ENCODE measurements at regions not wholly inside any gene's neighbourhood (a gene's known extent, or its start where the extent isn't known, plus 50 kb on each side); places are given as distances from the start of the nearest gene placed in this dataset.

DNA sequence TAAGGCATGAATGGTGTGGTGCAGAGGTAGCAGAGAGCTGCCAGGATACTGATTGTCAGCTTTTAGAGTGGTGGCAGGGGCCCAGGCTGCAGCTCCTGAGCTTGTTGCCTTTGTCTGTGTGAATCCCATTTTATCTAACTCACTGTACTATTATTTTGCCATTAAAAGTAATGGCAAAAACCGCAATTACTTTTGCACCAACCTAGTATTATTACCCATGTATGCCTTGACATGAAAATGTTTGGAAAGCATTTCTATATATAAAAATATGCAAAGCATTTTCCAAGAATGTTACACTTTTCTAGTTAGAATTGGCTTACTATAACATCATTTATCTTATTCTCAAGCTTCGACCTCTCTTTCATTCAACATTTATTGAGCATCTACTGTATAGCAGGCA, 308.1 kb upstream of the MYOCD start:
- Histone ChIP-seq H3K4me1 (peaks cover 0 to 13% of the 10 kb centered on the region in 2 donors), H3K27me3 (no peaks in the 10 kb centered on the region), H3K36me3 (no peaks in the 10 kb centered on the region), H3K27ac (no peak overlapping the region), H3K9me3 (no peaks in the 10 kb centered on the region), H3K4me3 (replicated peaks in 1 of 3) (no peak overlapping the region)
- intact Hi-C loops (cut with DNase I) = no loop called here
- TF ChIP-seq POLR2A (IDR thresholded peaks at IDR 0.05) (no peak), CTCF (IDR thresholded peaks at IDR 0.05) (no peak)
- 85 to 98% methylated on average over 2 of the region's 2 CpGs for WGBS, 2 donors
- no peak for DNase-seq

DNA sequence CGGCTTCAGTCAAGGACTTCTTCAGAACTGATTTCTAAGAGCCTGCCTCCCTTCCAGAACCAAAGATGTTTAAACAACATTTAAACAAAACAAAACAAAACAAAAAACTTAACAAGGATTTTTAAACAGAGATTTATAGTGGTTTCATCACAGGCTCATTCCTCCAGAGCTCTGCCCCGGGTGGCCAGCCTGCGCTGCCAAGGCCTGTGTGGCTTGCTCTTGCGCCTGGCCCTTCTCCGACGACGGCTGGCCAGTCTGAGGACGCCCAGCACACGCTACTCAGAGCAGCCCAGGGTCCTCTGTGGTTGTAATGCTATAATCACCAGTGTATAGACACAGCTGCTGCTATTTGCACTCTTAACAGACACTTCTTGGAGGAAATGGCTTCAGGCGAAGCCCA, 307.2 kb upstream of the MYOCD start:
- peak overlapping the region in 1 of 3 donors; percentile 21 for H3K27ac ChIP-seq
- no peaks in the 10 kb centered on the region for H3K36me3 ChIP-seq
- H3K27me3 ChIP-seq = no peaks in the 10 kb centered on the region
- TF ChIP-seq POLR2A (IDR thresholded peaks at IDR 0.05) (no peak), CTCF (IDR thresholded peaks at IDR 0.05) (peak in 1 of 6 experiments; percentile 7)
- intact Hi-C loops (cut with DNase I) = no loop called here
- H3K4me1 ChIP-seq = peaks cover 0 to 13% of the 10 kb centered on the region in 2 donors
- peak; percentile 82 to 83 for DNase-seq
- WGBS, 2 donors = 28 to 30% methylated on average over 10 of the region's 10 CpGs
- H3K9me3 ChIP-seq = no peaks in the 10 kb centered on the region
- H3K4me3 ChIP-seq (replicated peaks in 1 of 3) = no peak overlapping the region

GRCh38 chr17:12362853-12363455, 302.7 kb upstream of the MYOCD start:
- WGBS, 2 donors = 60 to 65% methylated on average over 5 of the region's 5 CpGs
- no peak overlapping the region for H3K4me3 ChIP-seq (replicated peaks in 1 of 3)
- intact Hi-C loops (cut with DNase I) = no loop called here
- no peaks in the 10 kb centered on the region for H3K9me3 ChIP-seq
- H3K36me3 ChIP-seq = no peaks in the 10 kb centered on the region
- H3K27ac ChIP-seq = no peak overlapping the region
- DNase-seq = peak; percentile 3 to 12
- H3K27me3 ChIP-seq = no peaks in the 10 kb centered on the region
- TF ChIP-seq CTCF (IDR thresholded peaks at IDR 0.05) = no peak
- TF ChIP-seq POLR2A (IDR thresholded peaks at IDR 0.05) = no peak
- peaks cover 0 to 7% of the 10 kb centered on the region in 2 donors for H3K4me1 ChIP-seq

- intact Hi-C loops (cut with DNase I) = no loop called here
- no peak for DNase-seq
- TF ChIP-seq POLR2A (IDR thresholded peaks at IDR 0.05) (no peak), CTCF (IDR thresholded peaks at IDR 0.05) (no peak)
- Histone ChIP-seq H3K36me3 (no peaks in the 10 kb centered on the region), H3K4me1 (peaks cover 0 to 2% of the 10 kb centered on the region in 2 donors), H3K9me3 (no peaks in the 10 kb centered on the region), H3K27me3 (no peaks in the 10 kb centered on the region), H3K27ac (no peak overlapping the region), H3K4me3 (replicated peaks in 1 of 3) (no peak overlapping the region)
- WGBS, 2 donors = 91 to 92% methylated on average over 4 of the region's 4 CpGs
Measured at GRCh38 chr17:12365805-12366204, 299.9 kb upstream of the MYOCD start.

DNA sequence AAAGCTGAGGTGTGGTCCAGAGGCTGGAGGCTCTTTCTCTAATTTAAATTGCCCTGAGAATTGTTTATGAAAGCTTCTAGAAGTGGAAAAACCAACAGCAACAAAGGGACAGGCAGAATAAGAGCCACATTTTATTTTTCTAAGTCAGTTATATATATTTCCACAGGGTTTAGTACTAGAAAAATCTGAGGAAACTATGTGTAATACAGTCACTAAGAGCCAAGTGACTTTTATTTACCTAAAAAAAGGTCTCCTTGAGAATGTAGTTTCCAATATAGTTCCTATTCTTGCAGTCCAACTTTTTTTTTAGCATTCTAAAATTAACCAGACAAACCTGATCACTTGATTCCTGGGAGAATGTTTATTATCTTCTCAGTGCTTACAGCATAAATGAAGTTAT, 296.6 kb upstream of the MYOCD start:
- intact Hi-C loops (cut with DNase I) = no loop called here
- Histone ChIP-seq H3K9me3 (no peaks in the 10 kb centered on the region), H3K4me1 (peaks cover 0 to 2% of the 10 kb centered on the region in 2 donors), H3K27me3 (no peaks in the 10 kb centered on the region), H3K27ac (no peak overlapping the region), H3K4me3 (replicated peaks in 1 of 3) (no peak overlapping the region), H3K36me3 (no peaks in the 10 kb centered on the region)
- no peak for DNase-seq
- no peak for TF ChIP-seq CTCF (IDR thresholded peaks at IDR 0.05)
